ENCODE measurements at regions not wholly inside any gene's neighbourhood (a gene's known extent, or its start where the extent isn't known, plus 50 kb on each side); places are given as distances from the start of the nearest gene placed in this dataset.
A peak's percentile ranks its signal among the peaks of the same experiment; 100 is the strongest.
"Not testable (repeated sequence)": the region's sequence is repeated elsewhere in the genome, so short reads cannot be mapped to it uniquely, and the experiment has no call there.

GRCh38 chr1:204777591-204777990, 92.1 kb upstream of the LRRN2 start:
- DNase-seq (ENCODE audit: low read depth in 3 of 3, low spot score in 2 of 3) = no peak

GRCh38 chr1:204780630-204781029, 90.0 kb upstream of the NFASC start:
- DNase-seq (ENCODE audit: low read depth in 3 of 3, low spot score in 2 of 3) = no peak

GRCh38 chr1:204782118-204782700, 88.5 kb upstream of the NFASC start:
- DNase-seq (ENCODE audit: low read depth in 3 of 3, low spot score in 2 of 3) = no peak

GRCh38 chr1:204785023-204785422, 85.6 kb upstream of the NFASC start:
- DNase-seq (ENCODE audit: low read depth in 3 of 3, low spot score in 2 of 3) = not testable (repeated sequence)

- DNase-seq (ENCODE audit: low read depth in 3 of 3, low spot score in 2 of 3) = no peak
Observed at GRCh38 chr1:204788470-204788869, 82.2 kb upstream of the NFASC start.

GRCh38 chr1:204791453-204792353, 79.0 kb upstream of the NFASC start:
- peak in 1 of 3 donors; percentile 44 for DNase-seq (ENCODE audit: low read depth in 3 of 3, low spot score in 2 of 3)

- no peak for DNase-seq (ENCODE audit: low read depth in 3 of 3, low spot score in 2 of 3)
Observed at GRCh38 chr1:204792354-204792692, 78.3 kb upstream of the NFASC start.

- DNase-seq (ENCODE audit: low read depth in 3 of 3, low spot score in 2 of 3) = no peak
Observed at GRCh38 chr1:204793259-204793914, 77.3 kb upstream of the NFASC start.

GRCh38 chr1:204796886-204797285, 73.8 kb upstream of the NFASC start:
- not testable (repeated sequence) for DNase-seq (ENCODE audit: low read depth in 3 of 3, low spot score in 2 of 3)

GRCh38 chr1:204797401-204797800, 73.3 kb upstream of the NFASC start:
- DNase-seq (ENCODE audit: low read depth in 3 of 3, low spot score in 2 of 3) = no peak

- no peak for DNase-seq (ENCODE audit: low read depth in 3 of 3, low spot score in 2 of 3)
Observed at GRCh38 chr1:204799630-204800029, 71.0 kb upstream of the NFASC start.

- no peak for DNase-seq (ENCODE audit: low read depth in 3 of 3, low spot score in 2 of 3)
Observed at GRCh38 chr1:204801211-204801610, 69.5 kb upstream of the NFASC start.

GRCh38 chr1:204802401-204803175, 68.1 kb upstream of the NFASC start:
- DNase-seq (ENCODE audit: low read depth in 3 of 3, low spot score in 2 of 3) = no peak

GRCh38 chr1:204803607-204804006, 67.1 kb upstream of the NFASC start:
- no peak for DNase-seq (ENCODE audit: low read depth in 3 of 3, low spot score in 2 of 3)

- peak; percentile 70 to 75 (median 70) for DNase-seq (ENCODE audit: low read depth in 3 of 3, low spot score in 2 of 3)
Observed at GRCh38 chr1:204806943-204807687, 63.5 kb upstream of the NFASC start.

- DNase-seq (ENCODE audit: low read depth in 3 of 3, low spot score in 2 of 3) = no peak
Observed at GRCh38 chr1:204809488-204809887, 61.2 kb upstream of the NFASC start.

- no peak for DNase-seq (ENCODE audit: low read depth in 3 of 3, low spot score in 2 of 3)
Observed at GRCh38 chr1:204812842-204813241, 57.8 kb upstream of the NFASC start.

GRCh38 chr1:204813522-204813921, 57.1 kb upstream of the NFASC start:
- no peak for DNase-seq (ENCODE audit: low read depth in 3 of 3, low spot score in 2 of 3)

GRCh38 chr1:204814166-204814884, 56.3 kb upstream of the NFASC start:
- DNase-seq (ENCODE audit: low read depth in 3 of 3, low spot score in 2 of 3) = no peak

GRCh38 chr1:204817341-204817740, 53.3 kb upstream of the NFASC start:
- no peak for DNase-seq (ENCODE audit: low read depth in 3 of 3, low spot score in 2 of 3)

All from right renal cortex interstitium (tissue), 3 donors.